IMR-90 (cell line): ENCODE measurements at regions not wholly inside any gene's neighbourhood (a gene's known extent, or its start where the extent isn't known, plus 50 kb on each side); places are given as distances from the start of the nearest gene placed in this dataset.

Experiments
- ATAC-seq: fragments of 200-7000 bp; cut with Tn5 transposase; 2 replicates; pipeline ENCODE4 v1.9.1; 2020; ENCODE audit warnings: low read depth, mild to moderate bottlenecking, moderate library complexity
- BruUV-seq: library from RNA; stranded (reverse); fragments of 400-500 nt; replicated peaks from 2 replicates; lab custom pipeline; 2021; lab: Mats Ljungman, UMichigan
- CTCF ChIA-PET: fragments of 300-600 bp; formaldehyde crosslinking; extraction: SDS; loops from one replicate; lab custom pipeline; 2021; ENCODE audit warnings: antibody characterized with exemption; lab: Yijun Ruan, JAX
- POLR2A ChIA-PET: fragments of 300-600 bp; sonication (Branson Sonifier 250); formaldehyde crosslinking; loops from one replicate; lab custom pipeline; 2022; ENCODE audit warnings: antibody characterized with exemption; ENCODE audit not compliant: unreplicated experiment; lab: Charles Lee
- DNase-seq: peaks from one replicate; pipeline ENCODE4 v3.0.0; 2013
- H2AFZ ChIP-seq: replicated peaks from 2 replicates; pipeline ENCODE3; 2013; ENCODE audit warnings: low read length, mild to moderate bottlenecking; ENCODE audit not compliant: poor library complexity
- H2AK5ac ChIP-seq: 2 replicates; pipeline ENCODE4 v1.6.1; 2013; ENCODE audit warnings: low read depth, low read length, inconsistent platforms
- H2AK9ac ChIP-seq: replicated peaks from 2 replicates; pipeline ENCODE3; 2013; ENCODE audit warnings: mild to moderate bottlenecking, low read depth, low read length, moderate library complexity; ENCODE audit not compliant: poor library complexity
- H2BK120ac ChIP-seq: 2 replicates; pipeline ENCODE4 v1.6.1; 2013; ENCODE audit warnings: low read depth, low read length, inconsistent platforms
- H2BK15ac ChIP-seq: 3 replicates; pipeline ENCODE4 v1.6.1; 2013; ENCODE audit warnings: low read depth, low read length, inconsistent platforms
- H2BK20ac ChIP-seq: 2 replicates; pipeline ENCODE4 v1.6.1; 2013; ENCODE audit warnings: low read depth, mild to moderate bottlenecking, inconsistent platforms, low read length, moderate library complexity
- H2BK5ac ChIP-seq: 2 replicates; pipeline ENCODE4 v1.6.1; 2013; ENCODE audit warnings: mild to moderate bottlenecking, low read depth, low read length, inconsistent platforms; ENCODE audit not compliant: poor library complexity, severe bottlenecking
- H3K14ac ChIP-seq: replicated peaks from 2 replicates; pipeline ENCODE4 v1.6.1; 2013; ENCODE audit warnings: low read depth, low read length, inconsistent platforms
- H3K18ac ChIP-seq: 2 replicates; pipeline ENCODE4 v1.6.1; 2013; ENCODE audit warnings: low read depth, low read length, control low read depth
- H3K23ac ChIP-seq: 2 replicates; pipeline ENCODE4 v1.6.1; 2013; ENCODE audit warnings: low read depth, low read length, inconsistent platforms
- H3K27ac ChIP-seq: 2 replicates; pipeline ENCODE4 v1.5.1; 2013; ENCODE audit warnings: mild to moderate bottlenecking, control low read depth, low read length; ENCODE audit not compliant: insufficient read depth
- H3K27me3 ChIP-seq: 2 replicates; pipeline ENCODE4 v1.6.1; 2013; ENCODE audit warnings: low read length; ENCODE audit not compliant: control insufficient read depth, insufficient read depth
- H3K36me3 ChIP-seq: 2 replicates; pipeline ENCODE4 v1.6.1; 2013; ENCODE audit warnings: low read length, mixed read lengths; ENCODE audit not compliant: control insufficient read depth, insufficient read depth
- H3K4ac ChIP-seq: 2 replicates; pipeline ENCODE4 v1.6.1; 2013; ENCODE audit warnings: low read depth, low read length, inconsistent platforms
- H3K4me1 ChIP-seq: 2 replicates; pipeline ENCODE4 v1.6.1; 2013; ENCODE audit warnings: low read length, mixed read lengths; ENCODE audit not compliant: control insufficient read depth, insufficient read depth
- H3K4me2 ChIP-seq: 2 replicates; pipeline ENCODE4 v1.6.1; 2013; ENCODE audit warnings: low read depth, mild to moderate bottlenecking, control low read depth, low read length, moderate library complexity
- H3K4me3 ChIP-seq: 2 replicates; pipeline ENCODE4 v1.5.1; 2013; ENCODE audit warnings: low read depth, mild to moderate bottlenecking, control low read depth, low read length, moderate library complexity; ENCODE audit not compliant: insufficient read depth
- H3K56ac ChIP-seq: 2 replicates; pipeline ENCODE4 v1.6.1; 2013; ENCODE audit warnings: low read length, inconsistent platforms; ENCODE audit not compliant: insufficient read depth; ENCODE audit errors: extremely low read depth
- H3K79me1 ChIP-seq, 2 experiments: 2 replicates each; pipeline ENCODE4 v1.6.1; 2013; ENCODE audit warnings: low read length in 2 of 2, inconsistent platforms in 1 of 2, low read depth in 1 of 2
- H3K9ac ChIP-seq: 2 replicates; pipeline ENCODE4 v1.6.1; 2013; ENCODE audit warnings: low read depth, low read length, control low read depth
- H3K9me1 ChIP-seq: 2 replicates; pipeline ENCODE4 v1.6.1; 2013; ENCODE audit warnings: low read length, inconsistent platforms; ENCODE audit not compliant: insufficient read depth
- H3K9me3 ChIP-seq: 2 replicates; pipeline ENCODE4 v1.6.1; 2013; ENCODE audit warnings: low read length; ENCODE audit not compliant: control insufficient read depth, insufficient read depth
- H4K20me1 ChIP-seq: 2 replicates; pipeline ENCODE4 v1.6.1; 2013; ENCODE audit warnings: low read length, inconsistent platforms; ENCODE audit not compliant: insufficient read depth
- H4K5ac ChIP-seq: 2 replicates; pipeline ENCODE4 v1.6.1; 2013; ENCODE audit warnings: mild to moderate bottlenecking, low read depth, low read length, control low read depth
- H4K8ac ChIP-seq, 2 experiments: 2 replicates each; pipeline ENCODE4 v1.6.1; 2013; ENCODE audit warnings: low read depth in 2 of 2, low read length in 2 of 2, control low read depth in 1 of 2, inconsistent platforms in 1 of 2
- H4K91ac ChIP-seq: 2 replicates; pipeline ENCODE4 v1.6.1; 2013; ENCODE audit warnings: low read depth, low read length, inconsistent platforms; ENCODE audit not compliant: insufficient read depth
- CEBPB ChIP-seq: IDR thresholded peaks from 2 replicates; pipeline ENCODE4 v1.6.1; 2012; ENCODE audit warnings: low read depth, low read length, improper control_type of control experiment
- WGBS, 2 experiments: methylation state at CpG; one replicate each; pipeline versions ENCODE4 v1.1.5 to v1.1.7; 2013; ENCODE audit warnings: missing lambda C conversion rate in 2 of 2; ENCODE audit not compliant: insufficient read length in 1 of 2; ENCODE audit errors: extremely low coverage in 2 of 2; 5-methylcytosine and 5-hydroxymethylcytosine counted together
- dilution Hi-C: fragments of 300-500 bp; cut with HindIII; formaldehyde crosslinking; loops from one replicate; pipeline ENCODE4 v1.14.3; 2018; ENCODE audit warnings: low sequenced_read_pairs; ENCODE audit not compliant: unreplicated experiment
- in situ Hi-C: fragments of 300-500 bp; cut with MboI; formaldehyde crosslinking; loops from 3 replicates; pipeline ENCODE4 v1.14.3; 2019; ENCODE audit warnings: low sequenced_read_pairs, inconsistent platforms, mixed read lengths
- intact Hi-C: fragments of 100-400 bp; cut with micrococcal nuclease; formaldehyde crosslinking; loops from 2 replicates; pipeline ENCODE4 v1.10.0; 2022
- TF ChIP-seq, protein P1 (sequence below): conservative IDR thresholded peaks from 2 replicates; pipeline ENCODE4 v1.5.1; 2012; ENCODE audit warnings: mild to moderate bottlenecking, low read depth, low read length, improper control_type of control experiment

DNA sequence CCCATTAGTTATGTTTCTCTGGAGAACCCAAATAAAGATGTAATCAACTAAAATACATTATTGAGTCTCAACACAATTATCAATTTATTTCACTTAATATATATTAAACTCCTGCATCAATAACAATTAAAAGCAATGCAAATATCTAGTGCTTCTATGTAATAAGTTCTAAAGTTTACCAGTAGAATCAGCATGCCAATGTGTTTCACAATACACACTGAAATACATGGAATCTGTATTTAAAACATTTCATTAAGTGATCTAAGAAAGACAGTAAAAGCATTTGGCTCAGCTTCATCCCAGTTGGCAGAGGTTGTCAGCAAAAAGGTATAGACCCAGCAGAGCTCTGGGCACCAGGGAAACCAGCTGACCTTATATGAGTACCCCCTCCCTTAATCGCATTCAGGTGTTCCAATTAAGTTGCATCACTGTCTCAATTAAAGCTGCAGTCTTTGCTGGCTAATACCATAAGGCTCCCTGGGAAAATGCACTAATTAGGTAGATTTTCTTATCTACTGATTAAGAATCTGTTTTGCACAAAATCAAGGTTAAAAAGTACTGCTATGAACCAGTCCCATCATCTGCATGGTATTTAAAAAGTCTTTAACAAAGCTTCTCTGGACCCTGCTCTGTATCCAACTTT is 63.1 kb downstream of the NIBAN1 start:
- H3K23ac ChIP-seq: no peak overlapping the region
- no peak overlapping the region for H3K27ac ChIP-seq

More for the DNA sequence above, 63.1 kb downstream of the NIBAN1 start:
- H3K4me2 ChIP-seq: 0 out of 2 replicates have a peak overlapping the region, but pooled peaks have one; percentile 44
- DNase-seq (peak; percentile 49), ATAC-seq (peak; percentile 44)
- no peak overlapping the region for H2AFZ ChIP-seq
- 0 out of 2 replicates have a peak overlapping the region, but pooled peaks have one; percentile 18 for H3K14ac ChIP-seq
- H4K5ac ChIP-seq: no peak overlapping the region
- no peak overlapping the region for H3K18ac ChIP-seq
- no peak overlapping the region for H3K56ac ChIP-seq
- TF ChIP-seq CEBPB: peak; percentile 78
- TF ChIP-seq, protein P1, sequence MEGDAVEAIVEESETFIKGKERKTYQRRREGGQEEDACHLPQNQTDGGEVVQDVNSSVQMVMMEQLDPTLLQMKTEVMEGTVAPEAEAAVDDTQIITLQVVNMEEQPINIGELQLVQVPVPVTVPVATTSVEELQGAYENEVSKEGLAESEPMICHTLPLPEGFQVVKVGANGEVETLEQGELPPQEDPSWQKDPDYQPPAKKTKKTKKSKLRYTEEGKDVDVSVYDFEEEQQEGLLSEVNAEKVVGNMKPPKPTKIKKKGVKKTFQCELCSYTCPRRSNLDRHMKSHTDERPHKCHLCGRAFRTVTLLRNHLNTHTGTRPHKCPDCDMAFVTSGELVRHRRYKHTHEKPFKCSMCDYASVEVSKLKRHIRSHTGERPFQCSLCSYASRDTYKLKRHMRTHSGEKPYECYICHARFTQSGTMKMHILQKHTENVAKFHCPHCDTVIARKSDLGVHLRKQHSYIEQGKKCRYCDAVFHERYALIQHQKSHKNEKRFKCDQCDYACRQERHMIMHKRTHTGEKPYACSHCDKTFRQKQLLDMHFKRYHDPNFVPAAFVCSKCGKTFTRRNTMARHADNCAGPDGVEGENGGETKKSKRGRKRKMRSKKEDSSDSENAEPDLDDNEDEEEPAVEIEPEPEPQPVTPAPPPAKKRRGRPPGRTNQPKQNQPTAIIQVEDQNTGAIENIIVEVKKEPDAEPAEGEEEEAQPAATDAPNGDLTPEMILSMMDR: no peak
- no peak overlapping the region for H4K8ac ChIP-seq
- intact Hi-C loops: no loop called here
- in situ Hi-C loops: no loop called here
- H3K9ac ChIP-seq: no peak overlapping the region
- H4K91ac ChIP-seq: no peak overlapping the region
- no peak overlapping the region for H3K4me3 ChIP-seq
- dilution Hi-C loops: no loop called here
- H3K4ac ChIP-seq: no peak overlapping the region
- H3K9me3 ChIP-seq: no peaks in the 10 kb centered on the region
- H2BK20ac ChIP-seq: no peak overlapping the region
- no peaks in the 10 kb centered on the region for H3K27me3 ChIP-seq
- POLR2A ChIA-PET: no interaction called here
- BruUV-seq: no TSS peak
- H2AK9ac ChIP-seq: no peak overlapping the region
- no peaks in the 10 kb centered on the region for H3K36me3 ChIP-seq
- peaks cover 7 to 11% of the 10 kb centered on the region in 2 experiments; a peak in 3 of 4 replicates for H3K79me1 ChIP-seq
- no peak overlapping the region for H2BK5ac ChIP-seq
- H3K9me1 ChIP-seq: peaks cover 3% of the 10 kb centered on the region; the same call in 1 of the 2 replicates
- CTCF ChIA-PET: no interaction called here
- H2AK5ac ChIP-seq: no peak overlapping the region
- peaks cover 6% of the 10 kb centered on the region for H3K4me1 ChIP-seq
- no CpG with 5 or more reads among the region's 1 CpG for WGBS, 2 experiments
- H2BK120ac ChIP-seq: no peak overlapping the region
- H2BK15ac ChIP-seq: no peak overlapping the region
- H4K20me1 ChIP-seq: no peaks in the 10 kb centered on the region; the same call in 1 of the 2 replicates
